OCI-LY1 (cell line): ENCODE measurements at regions not wholly inside any gene's neighbourhood (a gene's known extent, or its start where the extent isn't known, plus 50 kb on each side); places are given as distances from the start of the nearest gene placed in this dataset.

Experiments
- H2AFZ ChIP-seq: fragments of 200-600 bp; sonication (generic), shearing (Covaris generic); 2 replicates; pipeline ENCODE4 v1.6.0; 2014; ENCODE audit warnings: antibody characterized with exemption, mild to moderate bottlenecking, low read length
- H3F3A ChIP-seq: fragments of 200-600 bp; sonication (generic), shearing (Covaris generic); 2 replicates; pipeline ENCODE4 v1.6.0; 2014; ENCODE audit warnings: mild to moderate bottlenecking, antibody characterized with exemption, low read length, moderate library complexity; ENCODE audit not compliant: insufficient read depth
- H3K27ac ChIP-seq: fragments of 200-600 bp; sonication (generic); 2 replicates; pipeline ENCODE4 v1.5.1; 2014; ENCODE audit warnings: low read length, mixed run types, mild to moderate bottlenecking, low read depth; ENCODE audit not compliant: poor library complexity, severe bottlenecking
- H3K27me3 ChIP-seq: fragments of 200-600 bp; sonication (generic); 2 replicates; pipeline ENCODE4 v1.6.0; 2014; ENCODE audit warnings: antibody characterized with exemption, mild to moderate bottlenecking, low read length, moderate library complexity; ENCODE audit not compliant: insufficient read depth
- H3K36me3 ChIP-seq: fragments of 200-600 bp; sonication (generic); 2 replicates; pipeline ENCODE4 v1.6.1; 2014; ENCODE audit warnings: mild to moderate bottlenecking, antibody characterized with exemption, low read length, moderate library complexity, mixed read lengths; ENCODE audit not compliant: insufficient read depth
- H3K4me1 ChIP-seq: fragments of 200-600 bp; sonication (generic); 2 replicates; pipeline ENCODE4 v1.5.1; 2014; ENCODE audit warnings: mild to moderate bottlenecking, low read length, moderate library complexity; ENCODE audit not compliant: insufficient read depth, severe bottlenecking
- H3K4me2 ChIP-seq: fragments of 200-600 bp; sonication (generic), shearing (Covaris generic); 2 replicates; pipeline ENCODE4 v1.6.1; 2014; ENCODE audit warnings: low read length
- H3K4me3 ChIP-seq: fragments of 200-600 bp; sonication (generic); 2 replicates; pipeline ENCODE4 v1.5.1; 2014; ENCODE audit warnings: low read length, low read depth, mild to moderate bottlenecking, mixed read lengths; ENCODE audit not compliant: poor library complexity, severe bottlenecking
- H3K79me2 ChIP-seq: fragments of 200-600 bp; shearing (Covaris generic); 2 replicates; pipeline ENCODE4 v1.6.1; 2016; ENCODE audit warnings: mixed run types, low read length, mixed read lengths; ENCODE audit not compliant: insufficient read depth
- H3K9ac ChIP-seq: fragments of 200-600 bp; sonication (generic), shearing (Covaris generic); 2 replicates; pipeline ENCODE4 v1.6.1; 2014; ENCODE audit warnings: mild to moderate bottlenecking, low read length, mixed read lengths
- H3K9me2 ChIP-seq: fragments of 200-600 bp; sonication (generic), shearing (Covaris generic); 2 replicates; pipeline ENCODE4 v1.6.1; 2014; ENCODE audit warnings: low read depth, mild to moderate bottlenecking, low read length, mixed read lengths
- H3K9me3 ChIP-seq: fragments of 200-600 bp; shearing (Covaris generic); 2 replicates; pipeline ENCODE4 v1.6.1; 2014; ENCODE audit warnings: low read length, mixed read lengths
- H4K20me1 ChIP-seq: fragments of 200-600 bp; sonication (generic), shearing (Covaris generic); 2 replicates; pipeline ENCODE4 v1.6.0; 2016; ENCODE audit warnings: mild to moderate bottlenecking, low read length; ENCODE audit not compliant: insufficient read depth
- EZH2 ChIP-seq: fragments of 200-600 bp; sonication (generic), shearing (Covaris generic); IDR thresholded peaks from 2 replicates; pipeline ENCODE4 v1.8.0; 2017; ENCODE audit warnings: borderline replicate concordance, mixed run types, mild to moderate bottlenecking, antibody characterized with exemption, low read length, moderate library complexity, mixed read lengths
- TF ChIP-seq, protein P1 (sequence below): fragments of 200-600 bp; sonication (generic), shearing (Covaris generic); IDR thresholded peaks from 2 replicates; pipeline ENCODE4 v1.5.1; 2017; ENCODE audit warnings: mild to moderate bottlenecking, antibody characterized with exemption, low read length, moderate library complexity, mixed read lengths

DNA sequence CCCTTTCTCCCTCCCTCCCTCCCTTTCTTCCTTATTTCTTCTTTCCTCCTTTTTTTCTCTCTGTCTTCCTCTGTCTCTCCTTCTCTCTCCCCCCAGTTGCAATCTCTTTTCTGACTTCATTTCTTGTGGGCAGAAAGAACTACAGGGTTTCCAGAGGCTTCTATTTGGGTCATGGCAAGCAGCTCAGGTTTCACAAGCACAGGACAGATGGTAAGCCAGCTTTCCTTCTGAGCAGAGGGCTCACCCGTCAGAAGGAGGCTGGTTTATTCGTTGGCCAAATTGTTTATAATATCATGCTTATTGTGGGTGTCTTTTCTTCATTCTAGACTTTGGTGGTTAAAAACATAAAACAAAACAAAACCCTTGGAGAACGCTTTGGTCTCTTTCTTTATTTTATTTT lies 58.9 kb upstream of the CLMP start:
- Histone ChIP-seq H3K4me3 (no peak overlapping the region), H3K9me3 (no peaks in the 10 kb centered on the region), H3F3A (no peaks in the 10 kb centered on the region), H2AFZ (no peak overlapping the region), H3K27me3 (no peaks in the 10 kb centered on the region; the same call in 1 of the 2 replicates), H3K4me1 (no peaks in the 10 kb centered on the region), H3K27ac (no peak overlapping the region), H3K36me3 (no peaks in the 10 kb centered on the region), H3K79me2 (no peaks in the 10 kb centered on the region), H3K9ac (no peak overlapping the region), H4K20me1 (no peaks in the 10 kb centered on the region), H3K9me2 (no peaks in the 10 kb centered on the region), H3K4me2 (no peak overlapping the region)
- TF ChIP-seq, protein P1, sequence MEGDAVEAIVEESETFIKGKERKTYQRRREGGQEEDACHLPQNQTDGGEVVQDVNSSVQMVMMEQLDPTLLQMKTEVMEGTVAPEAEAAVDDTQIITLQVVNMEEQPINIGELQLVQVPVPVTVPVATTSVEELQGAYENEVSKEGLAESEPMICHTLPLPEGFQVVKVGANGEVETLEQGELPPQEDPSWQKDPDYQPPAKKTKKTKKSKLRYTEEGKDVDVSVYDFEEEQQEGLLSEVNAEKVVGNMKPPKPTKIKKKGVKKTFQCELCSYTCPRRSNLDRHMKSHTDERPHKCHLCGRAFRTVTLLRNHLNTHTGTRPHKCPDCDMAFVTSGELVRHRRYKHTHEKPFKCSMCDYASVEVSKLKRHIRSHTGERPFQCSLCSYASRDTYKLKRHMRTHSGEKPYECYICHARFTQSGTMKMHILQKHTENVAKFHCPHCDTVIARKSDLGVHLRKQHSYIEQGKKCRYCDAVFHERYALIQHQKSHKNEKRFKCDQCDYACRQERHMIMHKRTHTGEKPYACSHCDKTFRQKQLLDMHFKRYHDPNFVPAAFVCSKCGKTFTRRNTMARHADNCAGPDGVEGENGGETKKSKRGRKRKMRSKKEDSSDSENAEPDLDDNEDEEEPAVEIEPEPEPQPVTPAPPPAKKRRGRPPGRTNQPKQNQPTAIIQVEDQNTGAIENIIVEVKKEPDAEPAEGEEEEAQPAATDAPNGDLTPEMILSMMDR = no peak
- no peak for TF ChIP-seq EZH2

DNA sequence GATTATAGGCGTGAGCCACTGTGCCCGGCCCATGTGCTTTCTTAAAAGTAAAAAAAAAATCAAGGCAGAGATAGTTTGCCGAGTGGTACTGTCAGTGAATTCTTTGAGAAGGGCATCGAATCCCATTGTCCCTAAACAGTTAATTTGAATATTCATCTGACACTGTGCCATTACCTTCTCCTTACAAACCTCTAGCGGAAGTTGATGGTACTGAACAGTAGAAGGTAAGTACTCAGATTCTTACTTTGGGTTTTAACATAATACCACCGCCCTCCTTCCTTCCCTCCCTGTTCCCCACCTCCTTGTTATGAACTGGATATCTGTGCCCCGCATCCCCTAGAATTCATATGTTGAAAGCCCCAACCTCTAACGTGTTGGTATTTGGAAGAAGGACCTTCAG lies 58.2 kb upstream of the CLMP start:
- H3K27ac ChIP-seq = no peak overlapping the region
- no peaks in the 10 kb centered on the region for H3F3A ChIP-seq
- H3K4me1 ChIP-seq = no peaks in the 10 kb centered on the region
- H3K36me3 ChIP-seq = no peaks in the 10 kb centered on the region
- H2AFZ ChIP-seq = no peak overlapping the region
- H4K20me1 ChIP-seq = no peaks in the 10 kb centered on the region
- no peak for TF ChIP-seq EZH2
- no peaks in the 10 kb centered on the region for H3K79me2 ChIP-seq
- no peak overlapping the region for H3K4me2 ChIP-seq
- H3K27me3 ChIP-seq = no peaks in the 10 kb centered on the region; the same call in 1 of the 2 replicates
- no peak overlapping the region for H3K9ac ChIP-seq
- no peak overlapping the region for H3K4me3 ChIP-seq
- no peaks in the 10 kb centered on the region for H3K9me3 ChIP-seq
- no peaks in the 10 kb centered on the region for H3K9me2 ChIP-seq

- no peaks in the 10 kb centered on the region for H3K9me2 ChIP-seq
- no peak overlapping the region for H3K9ac ChIP-seq
- H3K9me3 ChIP-seq = no peaks in the 10 kb centered on the region
- H2AFZ ChIP-seq = no peak overlapping the region
- H3K4me3 ChIP-seq = no peak overlapping the region
- no peaks in the 10 kb centered on the region for H3K79me2 ChIP-seq
- H3K4me1 ChIP-seq = no peaks in the 10 kb centered on the region
- H3F3A ChIP-seq = no peaks in the 10 kb centered on the region
- H4K20me1 ChIP-seq = no peaks in the 10 kb centered on the region
- H3K36me3 ChIP-seq = no peaks in the 10 kb centered on the region
- no peak overlapping the region for H3K4me2 ChIP-seq
- no peak overlapping the region for H3K27ac ChIP-seq
- H3K27me3 ChIP-seq = no peaks in the 10 kb centered on the region
- no peak for TF ChIP-seq EZH2
- TF ChIP-seq, protein P1 = no peak
Measured at GRCh38 chr11:123251657-123252344, 56.8 kb upstream of the CLMP start.
